GM12864 (cell line): ENCODE measurements at regions not wholly inside any gene's neighbourhood (a gene's known extent, or its start where the extent isn't known, plus 50 kb on each side); places are given as distances from the start of the nearest gene placed in this dataset.

Source experiments
- DNase-seq: peaks from one replicate; pipeline ENCODE4 v3.0.0-alpha.2; 2011; ENCODE audit warnings: low read depth
- H3K4me3 ChIP-seq: 2 replicates; pipeline ENCODE4 v1.5.1; 2011; ENCODE audit warnings: mild to moderate bottlenecking, low read depth, low read length, control low read depth
- CTCF ChIP-seq: IDR thresholded peaks from 2 replicates; pipeline ENCODE4 v1.5.1; 2011; ENCODE audit warnings: low read depth, mild to moderate bottlenecking, moderate library complexity, low read length, control low read depth, inconsistent platforms; ENCODE audit errors: missing control alignments

DNA sequence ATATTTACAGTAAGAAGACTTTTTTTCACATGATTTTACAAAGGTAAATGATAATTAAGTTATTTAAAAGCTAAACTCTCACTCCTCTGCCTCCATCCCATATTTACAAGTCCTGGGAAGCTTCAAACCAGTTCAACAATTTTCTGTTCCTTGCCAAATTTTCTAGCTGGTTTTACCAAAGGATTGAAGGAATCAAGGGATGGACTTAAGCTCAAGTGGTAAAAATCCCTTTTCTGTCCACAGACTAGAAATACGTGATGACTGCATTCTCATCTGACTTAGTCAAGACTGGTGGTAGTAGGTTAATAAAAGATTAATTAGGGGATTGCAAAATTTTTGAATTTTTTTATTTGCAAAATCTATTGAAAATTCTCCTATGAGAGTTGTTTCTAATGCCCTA lies 297.3 kb downstream of the MTX2 start:
- DNase-seq, result no peak

GRCh38 chr2:176566961-176567360 lies 297.7 kb downstream of the MTX2 start:
- TF ChIP-seq CTCF, result no peak

More for the DNA sequence above, 297.3 kb downstream of the MTX2 start:
- H3K4me3 ChIP-seq, result no peak overlapping the region
- no peak for TF ChIP-seq CTCF

GRCh38 chr2:176567361-176567760 lies 298.1 kb downstream of the MTX2 start:
- DNase-seq, result no peak
- no peak for TF ChIP-seq CTCF
- H3K4me3 ChIP-seq, result no peak overlapping the region

More at GRCh38 chr2:176566961-176567360, 297.7 kb downstream of the MTX2 start:
- no peak for DNase-seq
- no peak overlapping the region for H3K4me3 ChIP-seq

- DNase-seq, result no peak
- no peak for TF ChIP-seq CTCF
- no peak overlapping the region for H3K4me3 ChIP-seq
Observed at GRCh38 chr2:176569574-176569973, 300.3 kb downstream of the MTX2 start.

- no peak for TF ChIP-seq CTCF
- H3K4me3 ChIP-seq, result no peak overlapping the region
- DNase-seq, result no peak
Observed at GRCh38 chr2:176573612-176574483, 304.6 kb downstream of the MTX2 start.

GRCh38 chr2:176574484-176575236 lies 305.4 kb downstream of the MTX2 start:
- no peak overlapping the region for H3K4me3 ChIP-seq
- no peak for DNase-seq

More at GRCh38 chr2:176574484-176575236, 305.4 kb downstream of the MTX2 start:
- TF ChIP-seq CTCF, result no peak
